ENCODE measurements at regions not wholly inside any gene's neighbourhood (a gene's known extent, or its start where the extent isn't known, plus 50 kb on each side); places are given as distances from the start of the nearest gene placed in this dataset.

- Histone ChIP-seq H3K9me3 (no peaks in the 10 kb centered on the region), H3K4me1 (peaks cover 14 to 19% of the 10 kb centered on the region in 2 donors), H3K27ac (no peak overlapping the region), H3K36me3 (no peaks in the 10 kb centered on the region), H3K27me3 (no peaks in the 10 kb centered on the region), H3K4me3 (replicated peaks in 1 of 3) (no peak overlapping the region)
- peak in 1 of 2 donors; percentile 11 for DNase-seq
- TF ChIP-seq CTCF (IDR thresholded peaks at IDR 0.05) (no peak), POLR2A (IDR thresholded peaks at IDR 0.05) (no peak)
- intact Hi-C loops (cut with DNase I), result no loop called here
These were observed 210.0 kb downstream of the OGFRL1 start for GRCh38 chr6:71498638-71499037.

GRCh38 chr6:71499667-71500066, 211.1 kb downstream of the OGFRL1 start:
- H3K27ac ChIP-seq, result peak overlapping the region in 1 of 3 donors; percentile 8
- TF ChIP-seq CTCF (IDR thresholded peaks at IDR 0.05) (no peak), POLR2A (IDR thresholded peaks at IDR 0.05) (no peak)
- no peaks in the 10 kb centered on the region for H3K9me3 ChIP-seq
- peaks cover 14 to 19% of the 10 kb centered on the region in 2 donors for H3K4me1 ChIP-seq
- WGBS, 2 donors, result 46 to 48% methylated on average over 2 of the region's 2 CpGs
- no peaks in the 10 kb centered on the region for H3K36me3 ChIP-seq
- DNase-seq, result no peak
- no peaks in the 10 kb centered on the region for H3K27me3 ChIP-seq
- intact Hi-C loops (cut with DNase I), result no loop called here
- no peak overlapping the region for H3K4me3 ChIP-seq (replicated peaks in 1 of 3)

- WGBS, 2 donors, result 43% methylated on average over 2 of the region's 2 CpGs
- peaks cover 0 to 14% of the 10 kb centered on the region in 2 donors for H3K4me1 ChIP-seq
- no peak overlapping the region for H3K27ac ChIP-seq
- no peak for TF ChIP-seq CTCF (IDR thresholded peaks at IDR 0.05)
- TF ChIP-seq POLR2A (IDR thresholded peaks at IDR 0.05), result no peak
- H3K9me3 ChIP-seq, result no peaks in the 10 kb centered on the region
- H3K27me3 ChIP-seq, result no peaks in the 10 kb centered on the region
- H3K4me3 ChIP-seq (replicated peaks in 1 of 3), result no peak overlapping the region
- no peak for DNase-seq
- intact Hi-C loops (cut with DNase I), result no loop called here
- H3K36me3 ChIP-seq, result no peaks in the 10 kb centered on the region
These were observed 213.6 kb downstream of the OGFRL1 start for GRCh38 chr6:71502168-71502567.

- Histone ChIP-seq H3K27ac (no peak overlapping the region), H3K4me3 (replicated peaks in 1 of 3) (no peak overlapping the region), H3K9me3 (no peaks in the 10 kb centered on the region), H3K36me3 (no peaks in the 10 kb centered on the region), H3K27me3 (no peaks in the 10 kb centered on the region), H3K4me1 (peaks cover 0 to 14% of the 10 kb centered on the region in 2 donors)
- no peak for TF ChIP-seq CTCF (IDR thresholded peaks at IDR 0.05)
- TF ChIP-seq POLR2A (IDR thresholded peaks at IDR 0.05), result no peak
- intact Hi-C loops (cut with DNase I), result no loop called here
- no peak for DNase-seq
- 92 to 93% methylated on average over 3 of the region's 3 CpGs for WGBS, 2 donors
These were observed 214.3 kb downstream of the OGFRL1 start for GRCh38 chr6:71502956-71503355.

GRCh38 chr6:71507183-71507582, 218.6 kb downstream of the OGFRL1 start:
- intact Hi-C loops (cut with DNase I), result no loop called here
- H3K4me1 ChIP-seq, result peaks cover 11 to 16% of the 10 kb centered on the region in 2 donors
- H3K4me3 ChIP-seq (replicated peaks in 1 of 3), result no peak overlapping the region
- no peaks in the 10 kb centered on the region for H3K9me3 ChIP-seq
- TF ChIP-seq POLR2A (IDR thresholded peaks at IDR 0.05), result no peak
- TF ChIP-seq CTCF (IDR thresholded peaks at IDR 0.05), result no peak
- WGBS, 2 donors, result 80 to 83% methylated on average over 5 of the region's 5 CpGs
- no peaks in the 10 kb centered on the region for H3K27me3 ChIP-seq
- no peaks in the 10 kb centered on the region for H3K36me3 ChIP-seq
- no peak overlapping the region for H3K27ac ChIP-seq
- DNase-seq, result no peak

All from thyroid gland (tissue), 4 donors.